ENCODE measurements at regions not wholly inside any gene's neighbourhood (a gene's known extent, or its start where the extent isn't known, plus 50 kb on each side); places are given as distances from the start of the nearest gene placed in this dataset.
"Not testable (repeated sequence)": the region's sequence is repeated elsewhere in the genome, so short reads cannot be mapped to it uniquely, and the experiment has no call there.

- DNase-seq (ENCODE audit: low read depth in 3 of 3): no peak
Measured at GRCh38 chr12:25682421-25682820, 129.3 kb upstream of the LMNTD1 start.

GRCh38 chr12:25684070-25684469 lies 131.0 kb upstream of the LMNTD1 start:
- no peak for DNase-seq (ENCODE audit: low read depth in 3 of 3)

GRCh38 chr12:25686351-25686750 lies 133.3 kb upstream of the LMNTD1 start:
- DNase-seq (ENCODE audit: low read depth in 3 of 3): no peak

- DNase-seq (ENCODE audit: low read depth in 3 of 3): no peak
Measured at GRCh38 chr12:25687226-25687625, 134.1 kb upstream of the LMNTD1 start.

GRCh38 chr12:25688851-25689250 lies 135.8 kb upstream of the LMNTD1 start:
- not testable (repeated sequence) for DNase-seq (ENCODE audit: low read depth in 3 of 3)

- DNase-seq (ENCODE audit: low read depth in 3 of 3): no peak
Measured at GRCh38 chr12:25689996-25690501, 137.0 kb upstream of the LMNTD1 start.

- DNase-seq (ENCODE audit: low read depth in 3 of 3): no peak
Measured at GRCh38 chr12:25690996-25691864, 138.1 kb upstream of the LMNTD1 start.

- no peak for DNase-seq (ENCODE audit: low read depth in 3 of 3)
Measured at GRCh38 chr12:25691865-25692114, 138.7 kb upstream of the LMNTD1 start.

- DNase-seq (ENCODE audit: low read depth in 3 of 3): no peak
Measured at GRCh38 chr12:25692115-25693035, 139.3 kb upstream of the LMNTD1 start.

- no peak for DNase-seq (ENCODE audit: low read depth in 3 of 3)
Measured at GRCh38 chr12:25694072-25694471, 141.0 kb upstream of the LMNTD1 start.

- no peak for DNase-seq (ENCODE audit: low read depth in 3 of 3)
Measured at GRCh38 chr12:25695574-25695973, 142.5 kb upstream of the LMNTD1 start.

GRCh38 chr12:25698772-25699171 lies 145.7 kb upstream of the LMNTD1 start:
- DNase-seq (ENCODE audit: low read depth in 3 of 3): no peak

- no peak for DNase-seq (ENCODE audit: low read depth in 3 of 3)
Measured at GRCh38 chr12:25699454-25699853, 146.4 kb upstream of the LMNTD1 start.

GRCh38 chr12:25701290-25701689 lies 148.2 kb upstream of the LMNTD1 start:
- DNase-seq (ENCODE audit: low read depth in 3 of 3): no peak

GRCh38 chr12:25702553-25702952 lies 149.5 kb upstream of the LMNTD1 start:
- no peak for DNase-seq (ENCODE audit: low read depth in 3 of 3)

GRCh38 chr12:25705261-25705660 lies 152.2 kb upstream of the LMNTD1 start:
- DNase-seq (ENCODE audit: low read depth in 3 of 3): no peak

- DNase-seq (ENCODE audit: low read depth in 3 of 3): not testable (repeated sequence)
Measured at GRCh38 chr12:25706646-25707045, 153.6 kb upstream of the LMNTD1 start.

- DNase-seq (ENCODE audit: low read depth in 3 of 3): no peak
Measured at GRCh38 chr12:25707056-25707455, 154.0 kb upstream of the LMNTD1 start.

GRCh38 chr12:25708661-25709060 lies 155.6 kb upstream of the LMNTD1 start:
- DNase-seq (ENCODE audit: low read depth in 3 of 3): no peak

GRCh38 chr12:25710128-25710527 lies 157.0 kb upstream of the LMNTD1 start:
- DNase-seq (ENCODE audit: low read depth in 3 of 3): no peak

GRCh38 chr12:25710938-25711605 lies 158.0 kb upstream of the LMNTD1 start:
- DNase-seq (ENCODE audit: low read depth in 3 of 3): not testable (repeated sequence)

- DNase-seq (ENCODE audit: low read depth in 3 of 3): no peak
Measured at GRCh38 chr12:25712169-25712568, 159.1 kb upstream of the LMNTD1 start.

All from stimulated activated CD4-positive, alpha-beta T cell treated with anti-CD3 and anti-CD28 coated beads, TNF-alpha, amount 100 ng/mL, for 24 hours (primary cell).